Prostate gland (tissue), 2 donors: ENCODE measurements at regions not wholly inside any gene's neighbourhood (a gene's known extent, or its start where the extent isn't known, plus 50 kb on each side); places are given as distances from the start of the nearest gene placed in this dataset.

ENCODE experiments used
- POLR2A ChIP-seq: fragments of 450-650 bp; IDR thresholded peaks from one replicate; pipeline ENCODE4 v1.6.1; 2016; ENCODE audit warnings: antibody characterized with exemption, mild to moderate bottlenecking
- POLR2AphosphoS5 ChIP-seq: sonication (generic); formaldehyde crosslinking; IDR thresholded peaks from one replicate; pipeline ENCODE4 v1.6.1; 2017; ENCODE audit warnings: antibody characterized with exemption
- TF ChIP-seq, protein P1 (sequence below), 4 experiments: fragments of 200-600 bp in 2 of 4; fragments of 450-650 bp in 2 of 4; sonication (generic) in 2 of 4; IDR thresholded peaks; 1 replicate in 3 of 4; 2 replicates in 1 of 4; pipeline ENCODE4 v1.5.1; 2016 to 2019; ENCODE audit warnings: antibody characterized with exemption in 4 of 4, mild to moderate bottlenecking in 2 of 4, moderate library complexity in 2 of 4

GRCh38 chr13:73324842-73325722 is 266.3 kb downstream of the KLF5 start:
- TF ChIP-seq, protein P1, sequence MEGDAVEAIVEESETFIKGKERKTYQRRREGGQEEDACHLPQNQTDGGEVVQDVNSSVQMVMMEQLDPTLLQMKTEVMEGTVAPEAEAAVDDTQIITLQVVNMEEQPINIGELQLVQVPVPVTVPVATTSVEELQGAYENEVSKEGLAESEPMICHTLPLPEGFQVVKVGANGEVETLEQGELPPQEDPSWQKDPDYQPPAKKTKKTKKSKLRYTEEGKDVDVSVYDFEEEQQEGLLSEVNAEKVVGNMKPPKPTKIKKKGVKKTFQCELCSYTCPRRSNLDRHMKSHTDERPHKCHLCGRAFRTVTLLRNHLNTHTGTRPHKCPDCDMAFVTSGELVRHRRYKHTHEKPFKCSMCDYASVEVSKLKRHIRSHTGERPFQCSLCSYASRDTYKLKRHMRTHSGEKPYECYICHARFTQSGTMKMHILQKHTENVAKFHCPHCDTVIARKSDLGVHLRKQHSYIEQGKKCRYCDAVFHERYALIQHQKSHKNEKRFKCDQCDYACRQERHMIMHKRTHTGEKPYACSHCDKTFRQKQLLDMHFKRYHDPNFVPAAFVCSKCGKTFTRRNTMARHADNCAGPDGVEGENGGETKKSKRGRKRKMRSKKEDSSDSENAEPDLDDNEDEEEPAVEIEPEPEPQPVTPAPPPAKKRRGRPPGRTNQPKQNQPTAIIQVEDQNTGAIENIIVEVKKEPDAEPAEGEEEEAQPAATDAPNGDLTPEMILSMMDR (IDR thresholded peaks at IDR 0.05), result no peak
- TF ChIP-seq POLR2A, result no peak
- TF ChIP-seq POLR2AphosphoS5, result no peak
